ENCODE measurements at regions not wholly inside any gene's neighbourhood (a gene's known extent, or its start where the extent isn't known, plus 50 kb on each side); places are given as distances from the start of the nearest gene placed in this dataset.

DNA sequence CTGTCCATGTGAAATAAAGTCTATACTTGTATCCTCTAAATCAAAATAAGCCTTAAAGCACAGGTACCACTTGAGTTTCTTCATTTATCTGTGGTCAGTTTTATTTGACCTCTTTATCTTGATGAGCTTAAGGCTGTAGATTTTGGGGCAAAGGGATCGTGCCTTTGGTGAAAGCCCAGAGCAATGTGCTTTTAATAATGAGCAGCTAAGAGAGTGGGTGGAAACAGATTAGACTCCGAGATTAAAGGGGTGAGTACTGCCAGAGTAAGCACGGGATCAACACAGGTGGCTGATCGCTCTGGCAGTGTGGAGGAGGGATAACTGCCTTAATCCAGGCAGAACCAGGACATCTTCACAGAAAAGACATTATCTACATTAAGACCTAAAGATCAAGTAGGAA lies 280.4 kb downstream of the TDRD15 start:
- DNase-seq: no peak

DNA sequence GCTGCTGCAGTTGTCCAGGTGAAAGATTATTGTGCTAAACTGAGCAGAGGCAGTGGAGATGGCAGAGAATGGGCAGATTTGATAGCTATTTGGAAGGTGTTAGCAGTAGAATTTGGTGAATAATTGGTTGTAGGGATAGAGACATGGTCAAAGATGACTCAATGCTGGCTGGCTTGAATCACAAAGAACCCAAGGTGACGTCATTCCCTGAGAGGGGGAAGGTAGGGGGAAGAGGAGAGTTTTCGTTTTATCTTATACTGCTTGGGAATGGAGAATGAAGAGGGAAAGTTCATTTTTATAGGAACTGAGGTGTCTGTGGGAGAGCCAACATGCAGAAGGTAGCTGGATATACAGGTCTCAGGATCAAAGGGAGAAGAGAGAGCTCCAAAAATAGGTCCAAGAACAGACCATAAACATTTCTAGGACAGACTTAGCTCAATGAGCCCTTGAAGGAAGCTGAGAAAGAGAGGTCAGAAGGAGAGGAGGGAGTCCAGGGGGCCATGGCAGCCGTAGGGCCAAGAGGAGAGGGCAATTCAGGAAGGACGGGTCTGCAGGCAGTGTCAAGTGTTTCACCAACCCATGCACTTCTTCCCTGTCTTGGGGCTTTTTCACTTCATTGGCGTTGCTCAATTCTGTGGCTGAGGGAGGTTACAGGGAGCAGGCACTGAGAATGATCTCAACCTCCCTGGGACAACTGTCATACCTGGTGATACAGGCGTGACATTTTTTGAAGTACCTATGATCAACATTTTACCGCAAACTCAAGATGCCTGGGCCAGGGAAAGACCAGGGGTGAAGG lies 281.3 kb downstream of the TDRD15 start:
- DNase-seq: no peak

DNA sequence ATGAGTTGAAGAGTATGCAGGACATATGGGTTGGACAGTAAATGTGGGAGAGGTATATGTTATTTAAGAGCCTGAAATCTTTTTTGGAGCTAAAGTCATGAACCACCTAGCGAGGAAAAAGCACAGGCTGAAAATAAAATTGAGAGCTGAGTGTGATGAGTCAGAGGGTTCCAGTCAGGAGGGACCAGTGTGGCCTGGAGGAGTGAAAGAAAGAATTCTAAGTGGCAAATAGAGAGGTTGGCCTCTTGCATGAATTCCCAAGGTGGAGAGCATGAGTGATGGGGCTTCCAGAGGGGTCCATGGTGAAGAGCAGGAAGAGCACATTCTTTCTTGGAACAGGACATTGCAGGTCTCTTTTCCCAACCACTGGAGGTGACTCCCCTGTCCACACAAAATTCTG lies 282.6 kb downstream of the TDRD15 start:
- DNase-seq: no peak

DNA sequence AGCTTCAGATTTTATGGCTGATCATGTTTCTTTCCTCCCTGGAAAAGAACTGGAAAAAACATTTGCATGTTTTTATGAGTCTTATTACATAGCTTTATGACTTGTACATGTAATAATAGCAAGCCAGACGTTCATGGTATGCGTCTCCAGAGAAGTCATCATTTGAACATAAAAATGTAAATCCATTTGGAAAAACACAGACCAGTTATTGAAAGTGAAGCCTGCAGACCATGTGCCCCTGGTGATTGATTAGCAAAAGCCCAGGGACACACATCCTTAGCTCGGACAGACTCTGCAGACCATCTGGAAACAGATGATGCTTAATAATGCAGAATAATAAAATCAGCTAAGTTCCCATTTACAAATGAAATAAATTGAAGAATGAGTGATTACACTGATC lies 283.1 kb downstream of the TDRD15 start:
- no peak for DNase-seq

DNA sequence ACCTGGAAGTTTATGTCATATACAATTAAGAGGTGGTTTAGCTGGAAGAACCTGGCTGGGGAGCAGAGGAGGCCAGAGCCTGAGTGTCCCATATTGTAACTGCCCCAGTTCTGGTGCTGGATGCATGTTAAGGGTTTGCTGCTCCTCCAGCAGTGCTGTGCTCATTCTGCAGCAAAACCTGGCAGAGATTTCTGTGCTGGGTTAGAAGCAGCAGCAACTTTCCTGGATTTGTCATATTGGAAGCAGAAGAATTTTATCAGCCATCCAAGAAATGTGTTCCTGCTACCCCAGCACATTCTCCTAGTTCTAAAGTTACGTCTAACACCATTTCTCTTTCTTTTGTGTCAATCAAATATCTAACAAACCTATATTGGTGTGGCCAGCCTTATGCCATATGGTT lies 284.1 kb downstream of the TDRD15 start:
- DNase-seq: no peak

DNA sequence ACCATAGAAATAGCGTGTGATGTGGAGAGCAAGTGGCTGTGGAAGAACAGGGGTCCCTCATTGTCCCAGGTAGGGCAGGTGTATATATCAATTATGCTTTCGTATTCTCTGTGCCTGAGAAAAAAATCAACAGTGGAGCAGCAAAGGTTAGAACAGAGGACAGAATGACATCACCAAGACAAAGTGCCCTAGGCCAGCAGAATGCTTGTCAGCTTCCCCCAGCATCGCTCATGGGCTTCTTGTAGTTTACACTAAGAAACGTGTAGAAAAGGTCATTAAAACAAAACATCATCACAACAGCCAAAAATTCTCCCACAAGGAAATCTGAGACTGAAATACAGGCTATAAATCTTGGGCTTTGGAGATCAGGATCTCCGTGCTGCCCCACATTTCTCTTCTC lies 288.0 kb downstream of the TDRD15 start:
- DNase-seq: no peak

DNA sequence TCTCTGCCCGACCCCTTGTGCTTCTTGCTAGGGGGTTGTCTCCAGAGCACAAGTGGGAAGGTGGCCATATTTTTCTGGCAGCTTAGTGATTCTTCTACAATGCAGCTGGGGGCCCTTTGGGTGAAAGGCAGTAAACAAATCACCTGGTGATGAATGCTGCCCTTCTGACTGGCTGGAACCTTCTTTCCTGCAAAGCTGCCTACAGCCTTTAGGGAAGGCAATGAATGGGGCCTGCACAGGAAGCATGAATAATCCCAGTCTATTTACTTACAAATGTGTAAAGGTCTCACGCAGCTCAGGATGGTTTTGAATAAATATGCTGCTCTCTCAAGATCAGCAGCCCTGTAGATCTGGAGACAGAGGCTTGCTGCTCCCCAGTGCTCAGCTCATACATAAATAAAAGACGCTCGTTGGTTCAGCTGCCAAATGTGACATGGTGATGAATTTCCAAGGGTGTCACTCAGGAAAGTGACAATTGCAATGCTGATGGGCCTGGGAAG lies 289.2 kb downstream of the TDRD15 start:
- no peak for DNase-seq

DNA sequence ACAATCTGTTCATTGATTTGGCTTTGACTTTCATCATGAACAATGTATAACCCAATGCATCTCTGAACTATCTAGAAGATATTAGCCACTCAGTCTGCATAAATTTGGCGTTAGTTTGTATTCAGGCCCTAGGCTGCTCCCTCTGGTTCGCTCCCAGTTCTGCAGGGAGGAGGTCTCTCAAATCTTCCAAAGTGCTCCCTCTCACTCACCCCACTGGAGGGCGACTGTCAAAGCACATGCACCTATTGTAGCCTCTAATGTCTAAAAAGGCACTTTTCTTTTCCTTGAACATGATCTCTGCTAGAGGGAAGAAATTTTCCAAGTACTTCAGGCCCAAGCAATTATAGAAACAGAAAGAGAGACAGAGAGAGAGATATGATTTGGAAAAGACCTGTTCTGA lies 291.5 kb downstream of the TDRD15 start:
- no peak for DNase-seq

DNA sequence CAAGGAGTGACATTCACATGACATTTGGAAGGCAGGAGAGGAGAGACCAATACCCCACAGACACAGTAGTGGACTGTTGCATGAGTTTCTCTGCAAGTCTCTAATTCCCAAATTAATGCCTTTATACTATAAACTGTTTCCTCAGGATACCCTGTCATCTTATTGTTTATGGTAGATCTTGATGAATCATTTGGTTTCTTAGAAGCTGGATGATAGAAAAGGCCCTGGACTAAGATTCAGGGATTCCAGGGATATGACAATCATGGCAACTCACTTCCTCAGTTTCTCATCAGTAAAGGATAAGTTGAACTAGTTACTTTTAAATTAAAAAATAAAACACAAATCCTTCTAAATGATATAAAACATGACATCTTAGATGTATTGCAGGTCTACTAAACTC lies 292.5 kb downstream of the TDRD15 start:
- no peak for DNase-seq

DNA sequence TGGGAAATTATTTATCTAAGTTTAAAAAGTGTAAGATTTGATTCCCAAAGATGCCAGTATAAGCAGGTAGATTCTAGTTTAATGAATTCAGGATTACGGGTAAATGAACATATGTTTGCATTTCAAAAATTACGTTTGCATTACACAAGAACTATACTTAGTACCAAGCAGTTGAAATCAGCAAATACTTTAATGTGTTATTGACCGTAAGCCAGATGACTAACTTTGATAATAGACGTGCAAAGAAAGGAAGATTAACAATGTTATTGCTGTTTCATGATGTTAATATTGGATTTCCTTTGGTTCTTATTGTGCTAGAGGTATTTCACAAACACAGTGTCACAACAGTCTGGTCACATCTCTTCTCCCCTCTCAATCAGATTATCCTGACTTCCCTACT lies 294.7 kb downstream of the TDRD15 start:
- no peak for DNase-seq

DNA sequence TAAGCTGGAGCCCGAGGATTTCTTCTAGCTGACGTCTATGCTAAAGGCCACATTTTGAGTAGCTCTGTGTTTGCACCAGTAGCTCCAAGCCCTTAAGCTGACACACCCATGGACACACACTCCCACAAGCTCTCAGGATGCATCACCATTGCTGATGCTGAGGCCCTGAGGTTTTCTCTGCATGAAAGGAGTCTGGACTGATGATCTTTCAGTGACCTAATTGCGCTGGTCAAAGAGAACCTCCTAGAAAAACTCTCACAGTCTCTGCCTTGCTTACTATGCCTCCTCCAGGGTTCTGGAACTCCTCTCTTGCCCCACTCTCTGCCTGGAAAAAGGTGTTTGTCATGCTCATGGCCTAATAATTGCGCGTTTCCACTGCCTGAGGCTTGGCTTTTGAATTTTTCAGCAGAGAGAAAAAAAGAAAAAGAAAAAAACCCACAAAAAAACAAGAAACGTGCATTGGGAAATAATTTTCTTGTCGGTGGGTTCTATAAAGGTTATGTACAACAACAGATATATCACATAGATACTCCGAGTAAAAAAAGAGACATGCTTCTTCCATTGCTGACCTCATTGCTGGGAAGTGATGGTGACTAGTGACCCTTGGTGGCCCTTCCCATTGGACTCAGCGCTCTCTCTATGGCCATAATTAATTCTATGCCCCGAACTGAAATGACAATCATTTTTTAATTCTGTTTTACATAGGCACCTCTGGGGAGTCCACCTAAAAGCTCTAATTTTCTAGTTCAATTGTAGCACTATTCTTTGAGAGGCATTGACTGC lies 297.0 kb downstream of the TDRD15 start:
- DNase-seq: no peak

DNA sequence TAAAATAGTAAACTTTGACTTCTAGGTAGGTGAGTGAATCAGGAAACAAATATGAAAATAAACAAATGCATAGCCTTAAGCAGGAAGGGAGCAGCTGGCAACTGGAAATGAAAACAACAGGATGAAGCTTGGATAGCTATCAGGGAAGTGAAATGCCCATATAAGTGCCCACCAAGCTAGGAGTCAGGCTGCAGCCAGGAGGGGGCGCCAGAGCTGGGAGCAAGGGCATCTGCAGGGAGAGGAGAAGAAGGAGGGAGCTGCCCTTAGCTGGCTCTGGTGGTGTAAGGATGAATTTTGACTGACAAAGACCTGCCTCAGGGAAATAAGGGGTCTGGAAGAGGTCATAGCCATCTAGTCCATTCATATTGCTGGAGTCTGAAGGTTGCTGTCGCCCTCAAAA lies 298.3 kb downstream of the TDRD15 start:
- DNase-seq: no peak

DNA sequence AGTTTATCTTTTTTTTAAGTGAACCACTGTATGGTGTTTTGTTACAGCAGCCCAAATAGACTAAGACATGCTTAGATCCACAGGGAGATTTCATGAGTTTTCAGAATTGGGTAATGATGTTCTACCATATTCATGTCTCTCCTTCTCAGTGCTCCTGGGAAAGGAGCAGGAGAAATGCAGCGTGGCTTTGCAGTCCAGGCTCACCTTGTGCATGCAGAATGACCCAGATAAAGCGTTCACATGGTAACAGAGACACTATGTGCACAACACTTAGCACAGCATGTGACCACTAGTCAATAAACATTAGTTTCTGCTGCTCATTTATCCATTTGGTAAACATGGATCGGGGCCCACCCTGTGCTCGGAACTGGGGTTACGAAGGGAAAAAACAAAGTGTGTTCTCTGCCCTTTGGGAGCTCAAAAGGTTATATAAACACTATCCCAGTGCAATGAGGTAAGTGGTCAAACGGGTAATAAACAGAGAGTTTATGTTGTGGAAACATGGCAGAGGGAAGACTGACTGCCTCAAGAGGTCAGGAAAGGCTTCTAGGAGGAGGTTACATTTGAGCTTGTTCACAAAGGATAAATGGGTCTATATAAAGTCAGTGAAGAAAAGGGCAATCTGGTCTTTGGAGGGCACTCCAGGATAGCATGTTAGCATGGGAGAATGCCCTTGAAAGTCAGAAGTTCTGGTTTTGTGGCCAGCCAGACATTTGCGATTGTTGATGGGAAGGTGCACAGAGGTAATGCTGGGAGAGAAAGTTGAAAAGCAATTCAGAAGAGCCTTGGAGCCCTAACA lies 299.2 kb downstream of the TDRD15 start:
- DNase-seq: no peak

DNA sequence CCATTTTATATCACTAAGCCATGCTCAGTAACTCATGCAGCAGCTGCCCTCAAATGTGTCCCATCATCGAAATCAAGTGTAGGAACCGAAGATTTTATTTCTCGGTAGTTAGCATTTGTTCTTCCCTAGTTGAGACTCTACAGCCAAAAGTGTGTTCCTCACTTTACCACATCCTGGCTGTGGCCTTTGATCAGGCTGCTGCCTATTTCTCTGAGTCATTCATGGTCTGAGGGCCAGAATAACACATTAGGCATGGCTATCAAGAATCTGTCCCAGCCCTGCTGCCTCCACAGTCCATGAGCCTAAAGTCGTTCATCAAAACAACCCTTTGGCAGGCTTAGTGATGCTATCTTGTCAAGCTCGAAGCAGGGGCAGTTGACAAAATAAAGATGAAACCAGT lies 300.1 kb downstream of the TDRD15 start:
- no peak for DNase-seq

DNA sequence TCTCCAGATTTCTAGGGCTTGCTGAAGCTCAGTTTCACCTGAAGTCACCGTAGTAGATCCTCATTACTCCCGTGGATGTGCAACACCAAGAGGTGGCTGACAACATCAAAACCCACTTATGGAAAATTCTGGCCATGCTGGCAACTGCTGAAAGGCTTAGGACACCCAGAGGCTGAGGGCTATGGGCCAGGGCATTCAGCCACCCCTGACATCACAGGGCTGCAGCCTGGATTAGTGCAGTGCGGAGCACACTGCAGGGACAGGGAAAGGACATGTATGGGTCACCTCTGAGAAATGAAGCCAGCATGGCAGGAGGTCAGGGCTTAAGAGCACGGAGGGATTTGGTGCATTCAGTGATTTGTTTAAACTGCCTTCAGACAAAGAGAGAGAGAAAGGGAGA lies 300.6 kb downstream of the TDRD15 start:
- no peak for DNase-seq

DNA sequence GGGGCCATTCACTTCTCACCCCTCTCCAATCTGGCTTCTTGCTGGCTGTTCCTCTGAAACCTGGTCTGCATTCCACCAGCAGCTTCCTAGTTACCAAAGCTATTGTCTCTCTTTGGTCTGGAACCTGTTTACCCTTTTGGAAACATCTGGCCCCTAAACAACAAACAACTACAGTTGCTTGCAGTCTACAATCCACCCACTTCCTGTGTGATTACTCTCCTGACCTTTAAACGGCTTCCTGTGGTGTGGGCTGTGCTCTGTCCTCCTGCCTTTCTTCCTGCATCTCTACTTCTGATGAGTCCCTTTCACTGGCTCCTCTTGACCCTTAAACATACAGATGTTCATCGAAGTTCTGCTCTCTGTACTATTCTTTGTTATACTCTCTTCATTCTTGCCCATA lies 303.8 kb downstream of the TDRD15 start:
- no peak for DNase-seq

DNA sequence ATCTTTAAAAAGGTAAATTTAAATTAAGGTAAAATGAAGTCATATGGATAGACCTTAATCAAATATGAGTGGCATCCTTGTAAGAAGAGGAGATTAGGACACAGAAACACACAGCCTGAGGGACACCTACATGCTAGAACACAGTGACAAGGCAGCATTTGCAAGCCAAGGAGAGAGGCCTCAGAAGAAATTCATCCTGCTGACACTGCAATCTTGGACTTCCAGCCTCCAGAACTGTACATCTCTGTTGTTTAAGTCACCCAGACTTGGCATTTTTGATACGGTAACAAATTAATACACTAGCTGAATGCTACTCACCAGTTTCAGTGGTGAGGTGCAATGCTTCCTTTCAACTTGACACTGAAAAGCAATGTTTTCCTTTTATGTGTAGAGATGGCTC lies 305.0 kb downstream of the TDRD15 start:
- no peak for DNase-seq

DNA sequence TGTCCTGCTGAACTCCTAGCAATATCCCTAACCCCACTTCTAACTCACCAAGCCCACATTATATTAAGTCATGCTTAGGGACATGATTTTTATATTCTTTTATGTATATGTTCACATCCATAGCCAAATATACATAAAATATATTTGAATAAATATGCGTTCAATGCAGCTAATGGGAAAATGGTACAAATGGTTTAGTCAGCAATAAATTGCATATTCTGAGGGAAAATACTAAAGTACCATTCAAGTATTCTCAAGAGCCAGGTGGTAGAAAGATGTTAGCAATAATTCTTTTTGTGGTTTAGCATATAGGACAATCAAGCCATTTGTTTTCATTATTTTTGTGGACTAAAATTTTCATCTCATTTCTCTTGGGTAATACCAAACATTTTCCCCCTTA lies 306.0 kb downstream of the TDRD15 start:
- no peak for DNase-seq

DNA sequence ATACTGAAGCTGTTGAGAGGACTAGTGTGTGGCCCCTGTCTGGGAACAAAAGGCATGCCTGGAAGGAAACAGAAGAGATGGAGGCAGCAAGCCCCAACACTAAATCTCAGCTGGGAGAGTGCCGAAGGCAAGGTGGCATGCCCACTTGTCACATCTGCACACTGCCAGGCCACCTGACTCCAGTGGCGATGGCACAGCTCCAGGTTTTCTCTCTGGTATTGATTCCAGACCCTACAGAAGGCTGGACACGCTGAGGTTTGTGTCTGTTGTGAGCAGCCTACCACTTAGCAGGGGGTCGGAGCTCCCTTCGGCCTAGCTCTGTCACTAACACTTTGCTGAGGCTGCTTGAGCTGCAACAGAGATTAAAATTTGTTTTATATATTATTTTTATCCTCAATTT lies 307.3 kb downstream of the TDRD15 start:
- DNase-seq: no peak

DNA sequence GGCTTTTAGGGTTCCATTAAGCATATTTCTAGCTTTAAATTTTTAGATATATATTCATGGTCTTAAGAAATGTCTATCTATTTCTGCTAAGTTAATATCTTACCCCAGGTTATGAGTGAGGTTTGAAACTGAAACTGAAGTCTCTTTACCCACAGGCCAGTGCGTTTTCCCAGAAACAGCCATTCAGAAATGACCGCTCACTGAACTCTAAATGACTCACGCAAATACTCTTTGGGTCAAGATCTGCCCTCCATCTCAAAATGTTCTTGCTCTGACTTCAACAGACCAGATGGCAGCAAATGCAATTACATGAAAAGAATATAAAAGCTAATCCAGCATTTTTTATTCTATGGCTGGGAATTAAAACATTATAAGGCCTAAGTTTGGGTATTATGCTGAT lies 315.2 kb downstream of the TDRD15 start:
- no peak for DNase-seq

DNA sequence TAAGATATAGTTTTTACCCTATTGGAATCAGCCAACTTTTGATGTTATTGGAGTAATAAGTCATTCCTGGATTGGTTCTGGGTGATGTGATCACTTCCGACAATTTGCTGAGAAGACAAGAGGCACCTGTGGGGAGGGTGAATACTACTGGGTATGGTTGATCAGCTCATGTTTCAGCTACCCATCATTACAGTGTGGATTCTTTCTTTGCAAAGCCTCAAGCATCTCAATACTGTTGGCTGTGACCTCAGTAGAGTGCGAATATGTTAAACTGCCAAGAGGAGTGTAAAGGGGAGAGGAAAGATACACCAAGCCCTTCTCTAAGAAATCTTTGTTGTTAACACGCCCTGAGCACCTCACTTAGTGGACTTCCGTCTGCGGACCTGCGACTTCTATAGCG lies 317.7 kb downstream of the TDRD15 start:
- no peak for DNase-seq

DNA sequence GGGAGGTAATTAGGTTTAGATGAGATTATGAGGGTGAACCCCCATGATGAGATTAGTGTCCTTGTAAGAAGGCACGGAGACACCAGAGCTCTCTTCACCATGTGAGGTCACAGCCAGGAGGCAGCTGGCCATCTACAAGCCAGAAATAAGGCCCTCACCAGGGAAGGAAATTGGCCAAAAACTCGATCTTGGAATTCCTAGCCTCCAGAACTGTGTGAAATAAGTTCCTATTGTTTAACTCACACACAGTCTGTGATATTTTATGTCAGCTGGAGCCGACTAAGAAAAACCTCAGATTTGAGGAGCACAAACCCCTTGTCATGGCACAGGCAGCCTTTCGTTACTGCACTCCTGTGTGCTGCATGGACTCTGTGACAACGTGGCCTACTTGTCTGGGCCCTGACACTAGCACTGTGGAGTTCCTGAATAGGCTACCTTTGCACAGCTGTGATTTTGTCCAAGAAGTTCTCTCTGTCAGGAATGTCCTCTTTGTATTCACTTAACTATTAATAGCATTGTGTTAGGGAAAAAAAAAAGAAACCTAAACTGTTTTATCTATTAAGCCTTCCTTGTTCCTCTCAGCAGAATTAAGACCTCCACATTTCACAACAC lies 319.8 kb downstream of the TDRD15 start:
- DNase-seq: no peak

DNA sequence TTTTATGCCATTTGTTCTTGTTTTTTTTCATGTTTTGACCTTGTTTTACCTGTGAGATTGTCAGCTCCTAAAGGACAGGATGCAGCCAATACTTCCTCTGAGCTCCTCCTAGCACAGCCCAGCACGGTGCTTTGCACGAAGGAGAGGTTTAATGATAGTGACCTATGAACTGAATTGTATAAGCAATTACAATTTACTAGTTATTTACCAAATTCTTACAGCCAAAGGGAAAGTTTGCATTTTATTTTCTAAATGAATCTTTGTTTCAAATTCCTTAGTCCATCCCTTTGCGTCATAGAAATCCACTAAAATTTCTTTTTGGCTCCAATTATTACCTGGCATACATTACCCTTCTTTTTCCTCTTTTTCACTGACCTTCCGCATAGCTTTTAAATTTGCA lies 326.1 kb downstream of the TDRD15 start:
- DNase-seq: no peak

Data from NCI-H446 treated with DMSO at 0.1 percent for 48 hours (cell line).